Astrocyte of the cerebellum (primary cell): ENCODE measurements at regions not wholly inside any gene's neighbourhood (a gene's known extent, or its start where the extent isn't known, plus 50 kb on each side); places are given as distances from the start of the nearest gene placed in this dataset.

Experiments
- DNase-seq: peaks from one replicate; pipeline ENCODE4 v3.0.0-alpha.2; 2011; ENCODE audit warnings: low read depth
- H3K4me3 ChIP-seq: 2 replicates; pipeline ENCODE4 v1.5.1; 2011; ENCODE audit warnings: mild to moderate bottlenecking, low read depth, low read length, moderate library complexity
- CTCF ChIP-seq: IDR thresholded peaks from 2 replicates; pipeline ENCODE4 v1.5.1; 2012; ENCODE audit warnings: low read length, low read depth, moderate library complexity, mild to moderate bottlenecking; ENCODE audit errors: missing control alignments
- in situ Hi-C: cut with HindIII; loops from 2 replicates; pipeline ENCODE4 v1.10.0; 2017; ENCODE audit warnings: low sequenced_read_pairs

GRCh38 chr7:115087437-115087836 is 165.5 kb downstream of the MDFIC start:
- no peak overlapping the region for H3K4me3 ChIP-seq
- DNase-seq: peak; percentile 85
- in situ Hi-C loops: no loop called here
- no peak for TF ChIP-seq CTCF

GRCh38 chr7:115086146-115086841 is 164.4 kb downstream of the MDFIC start:
- no peak overlapping the region for H3K4me3 ChIP-seq
- no peak for DNase-seq
- in situ Hi-C loops: no loop called here
- no peak for TF ChIP-seq CTCF

- no peak overlapping the region for H3K4me3 ChIP-seq
- in situ Hi-C loops: no loop called here
- DNase-seq: no peak
- no peak for TF ChIP-seq CTCF
Measured at GRCh38 chr7:115085421-115085820, 163.5 kb downstream of the MDFIC start.

GRCh38 chr7:115083935-115084334 is 162.0 kb downstream of the MDFIC start:
- DNase-seq: no peak
- in situ Hi-C loops: no loop called here
- H3K4me3 ChIP-seq: no peak overlapping the region
- TF ChIP-seq CTCF: no peak

- in situ Hi-C loops: no loop called here
- DNase-seq: no peak
Measured at GRCh38 chr7:115081772-115082171, 159.9 kb downstream of the MDFIC start.

GRCh38 chr7:115078851-115079250 is 157.0 kb downstream of the MDFIC start:
- in situ Hi-C loops: no loop called here
- no peak for DNase-seq
- TF ChIP-seq CTCF: no peak
- H3K4me3 ChIP-seq: no peak overlapping the region

More at GRCh38 chr7:115081772-115082171, 159.9 kb downstream of the MDFIC start:
- H3K4me3 ChIP-seq: no peak overlapping the region
- TF ChIP-seq CTCF: no peak
